ENCODE measurements at regions not wholly inside any gene's neighbourhood (a gene's known extent, or its start where the extent isn't known, plus 50 kb on each side); places are given as distances from the start of the nearest gene placed in this dataset.

- TF ChIP-seq CTCF (IDR thresholded peaks at IDR 0.05) (no peak), POLR2A (IDR thresholded peaks at IDR 0.05) (no peak)
Measured at GRCh38 chr16:59214455-59214854, 480.3 kb upstream of the GOT2 start.
